Esophagus squamous epithelium (tissue), 5 donors: ENCODE measurements at regions not wholly inside any gene's neighbourhood (a gene's known extent, or its start where the extent isn't known, plus 50 kb on each side); places are given as distances from the start of the nearest gene placed in this dataset.

Experiments used
- DNase-seq: peaks from one replicate; lab custom pipeline; 2025; lab: John Stamatoyannopoulos, UW
- H3K27ac ChIP-seq, 4 donors: fragments of 200-600 bp; sonication (generic); one replicate each; pipeline ENCODE4 v1.5.1; 2016 to 2019; ENCODE audit warnings: mild to moderate bottlenecking in 1 of 4
- H3K27me3 ChIP-seq, 4 donors: fragments of 200-600 bp; sonication (generic); 1 replicate in 3 of 4; 2 replicates in 1 of 4; pipeline versions ENCODE4 v1.5.1 to v1.6.0; 2017 to 2021; ENCODE audit warnings: antibody characterized with exemption in 1 of 4
- H3K36me3 ChIP-seq, 3 donors: fragments of 200-600 bp; sonication (generic); one replicate each; pipeline ENCODE4 v1.5.1; 2016 to 2019
- H3K4me1 ChIP-seq, 3 donors: fragments of 200-600 bp; sonication (generic); one replicate each; pipeline ENCODE4 v1.5.1; 2017 to 2019
- H3K4me3 ChIP-seq, 4 donors: fragments of 200-600 bp; sonication (generic); 1 replicate in 3 of 4; 2 replicates in 1 of 4; pipeline ENCODE4 v1.5.1; 2016 to 2019; ENCODE audit warnings: mild to moderate bottlenecking in 2 of 4, moderate library complexity in 1 of 4
- H3K9me3 ChIP-seq, 3 donors: fragments of 200-600 bp; sonication (generic); one replicate each; pipeline ENCODE4 v1.5.1; 2016 to 2019
- POLR2A ChIP-seq, 4 donors: fragments of 450-650 bp; IDR thresholded peaks; one replicate each; pipeline ENCODE4 v1.6.1; 2017; ENCODE audit warnings: antibody characterized with exemption in 4 of 4, mild to moderate bottlenecking in 4 of 4, moderate library complexity in 3 of 4
- WGBS, 2 donors: methylation state at CpG; one replicate each; pipeline ENCODE4 v1.1.5; 2018; 5-methylcytosine and 5-hydroxymethylcytosine counted together
- intact Hi-C: fragments of 100-400 bp; cut with DNase I; formaldehyde crosslinking; loops from one replicate; pipeline ENCODE4 v1.15.0; 2022
- TF ChIP-seq, protein P1 (sequence below), 6 experiments: fragments of 450-650 bp in 4 of 6; fragments of 200-600 bp in 2 of 6; sonication (generic) in 2 of 6; IDR thresholded peaks; one replicate each; pipeline ENCODE4 v1.5.1; 2016 to 2019; ENCODE audit warnings: antibody characterized with exemption in 6 of 6, mild to moderate bottlenecking in 4 of 6, moderate library complexity in 4 of 6
- donor health status: DM: yes; HTN: yes; CAD: no.

DNA sequence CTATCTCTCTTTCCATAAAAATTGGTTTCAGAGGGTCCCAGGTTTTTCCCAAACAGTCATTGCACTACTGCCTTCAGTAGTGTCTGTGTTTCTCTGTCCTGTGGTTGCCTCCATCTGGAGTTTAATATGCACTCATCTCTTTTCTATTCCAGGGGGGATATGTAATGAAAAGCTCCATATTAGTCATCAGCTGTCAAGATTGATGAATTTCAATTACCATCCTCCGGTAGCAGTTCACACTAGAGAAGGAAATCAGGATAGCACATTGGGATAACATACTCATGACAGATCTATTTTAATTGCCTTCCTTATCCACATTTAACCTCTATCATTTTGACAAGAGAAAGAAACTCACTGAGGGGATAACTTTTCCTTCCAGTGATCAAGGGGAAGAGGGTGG, 589.0 kb upstream of the SEL1L start:
- H3K4me1 ChIP-seq = no peaks in the 10 kb centered on the region
- no peak overlapping the region for H3K27ac ChIP-seq
- H3K36me3 ChIP-seq = no peaks in the 10 kb centered on the region
- no peak overlapping the region for H3K4me3 ChIP-seq
- H3K27me3 ChIP-seq = no peaks in the 10 kb centered on the region
- WGBS, 2 donors = 59 to 62% methylated on average over 1 of the region's 1 CpG
- intact Hi-C loops = no loop called here
- DNase-seq = no peak
- TF ChIP-seq, protein P1, sequence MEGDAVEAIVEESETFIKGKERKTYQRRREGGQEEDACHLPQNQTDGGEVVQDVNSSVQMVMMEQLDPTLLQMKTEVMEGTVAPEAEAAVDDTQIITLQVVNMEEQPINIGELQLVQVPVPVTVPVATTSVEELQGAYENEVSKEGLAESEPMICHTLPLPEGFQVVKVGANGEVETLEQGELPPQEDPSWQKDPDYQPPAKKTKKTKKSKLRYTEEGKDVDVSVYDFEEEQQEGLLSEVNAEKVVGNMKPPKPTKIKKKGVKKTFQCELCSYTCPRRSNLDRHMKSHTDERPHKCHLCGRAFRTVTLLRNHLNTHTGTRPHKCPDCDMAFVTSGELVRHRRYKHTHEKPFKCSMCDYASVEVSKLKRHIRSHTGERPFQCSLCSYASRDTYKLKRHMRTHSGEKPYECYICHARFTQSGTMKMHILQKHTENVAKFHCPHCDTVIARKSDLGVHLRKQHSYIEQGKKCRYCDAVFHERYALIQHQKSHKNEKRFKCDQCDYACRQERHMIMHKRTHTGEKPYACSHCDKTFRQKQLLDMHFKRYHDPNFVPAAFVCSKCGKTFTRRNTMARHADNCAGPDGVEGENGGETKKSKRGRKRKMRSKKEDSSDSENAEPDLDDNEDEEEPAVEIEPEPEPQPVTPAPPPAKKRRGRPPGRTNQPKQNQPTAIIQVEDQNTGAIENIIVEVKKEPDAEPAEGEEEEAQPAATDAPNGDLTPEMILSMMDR (IDR thresholded peaks at IDR 0.05) = no peak
- TF ChIP-seq POLR2A (IDR thresholded peaks at IDR 0.05) = no peak
- H3K9me3 ChIP-seq = no peaks in the 10 kb centered on the region

DNA sequence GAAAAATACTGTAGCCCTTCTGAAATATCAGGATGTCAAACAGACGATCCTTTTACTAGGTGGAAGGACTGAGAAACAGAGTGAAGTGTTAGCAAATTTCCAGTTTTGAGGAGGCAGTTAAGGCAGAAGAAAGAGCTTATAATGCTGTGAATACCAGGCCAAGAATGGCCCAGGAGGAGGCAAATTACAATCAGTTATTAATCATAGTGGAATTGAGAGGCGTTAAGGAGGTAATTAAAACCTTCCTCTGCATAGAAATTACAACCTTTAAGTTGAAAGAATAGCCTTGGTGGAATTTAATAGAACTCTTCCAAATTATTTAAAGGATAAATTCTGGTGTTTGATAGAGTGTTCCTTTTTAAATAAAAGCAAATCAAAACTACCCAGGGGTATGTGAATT, 590.9 kb upstream of the SEL1L start:
- intact Hi-C loops = no loop called here
- H3K4me1 ChIP-seq = no peaks in the 10 kb centered on the region
- 67% methylated on average over 2 of the region's 2 CpGs for WGBS, 2 donors
- H3K9me3 ChIP-seq = no peaks in the 10 kb centered on the region
- no peak overlapping the region for H3K4me3 ChIP-seq
- no peak overlapping the region for H3K27ac ChIP-seq
- H3K27me3 ChIP-seq = no peaks in the 10 kb centered on the region
- no peaks in the 10 kb centered on the region for H3K36me3 ChIP-seq
- TF ChIP-seq, protein P1 (IDR thresholded peaks at IDR 0.05) = no peak
- TF ChIP-seq POLR2A (IDR thresholded peaks at IDR 0.05) = no peak
- no peak for DNase-seq

DNA sequence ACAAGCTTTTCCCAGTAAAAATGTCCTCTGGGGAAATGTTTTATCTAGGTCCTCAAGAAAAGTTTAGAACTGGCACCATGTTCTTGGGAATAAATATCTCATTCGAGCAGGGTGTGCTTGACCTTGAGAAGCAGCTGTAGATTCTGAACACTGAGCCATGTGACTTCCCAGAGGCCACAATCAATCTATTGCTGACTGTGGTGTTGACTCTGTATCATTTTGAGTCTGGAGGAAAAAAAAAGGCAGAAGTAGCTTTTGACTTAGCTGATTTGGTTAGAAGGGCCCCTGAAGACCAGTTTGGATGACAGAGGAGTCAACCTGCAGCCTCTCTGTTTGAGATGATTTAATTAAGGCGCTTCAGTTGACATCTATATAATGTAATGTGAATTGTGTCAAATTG, 592.4 kb upstream of the SEL1L start:
- Histone ChIP-seq H3K9me3 (no peaks in the 10 kb centered on the region), H3K27ac (no peak overlapping the region), H3K36me3 (no peaks in the 10 kb centered on the region), H3K4me3 (no peak overlapping the region), H3K27me3 (no peaks in the 10 kb centered on the region), H3K4me1 (no peaks in the 10 kb centered on the region)
- DNase-seq = no peak
- WGBS, 2 donors = 37 to 54% methylated on average over 2 of the region's 2 CpGs
- intact Hi-C loops = no loop called here
- no peak for TF ChIP-seq POLR2A (IDR thresholded peaks at IDR 0.05)
- TF ChIP-seq, protein P1 (IDR thresholded peaks at IDR 0.05) = no peak

DNA sequence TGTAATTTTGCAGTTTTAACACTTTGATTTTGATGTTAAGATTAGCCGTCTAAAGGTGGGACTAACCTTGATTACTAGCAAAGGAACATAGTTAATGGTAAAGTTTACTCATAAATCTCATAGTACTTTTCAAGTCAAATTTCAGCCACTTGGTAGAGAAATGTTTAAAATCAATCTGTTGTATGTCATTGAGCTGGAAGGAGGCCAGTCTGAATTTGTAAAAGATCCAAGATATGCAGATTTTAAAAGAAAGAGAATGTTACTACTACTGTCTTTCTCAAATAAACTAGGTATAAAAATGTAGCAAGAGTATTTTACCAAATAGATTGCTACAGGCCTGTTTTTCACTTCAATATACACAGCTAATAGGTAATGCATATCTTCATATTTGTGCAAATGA, 600.8 kb upstream of the SEL1L start:
- intact Hi-C loops = no loop called here
- Histone ChIP-seq H3K27ac (no peak overlapping the region), H3K4me1 (no peaks in the 10 kb centered on the region), H3K36me3 (no peaks in the 10 kb centered on the region), H3K4me3 (no peak overlapping the region), H3K9me3 (no peaks in the 10 kb centered on the region), H3K27me3 (no peaks in the 10 kb centered on the region)
- TF ChIP-seq, protein P1 (IDR thresholded peaks at IDR 0.05) = no peak
- TF ChIP-seq POLR2A (IDR thresholded peaks at IDR 0.05) = no peak
- no peak for DNase-seq
- WGBS, 2 donors = 0% methylated on average over 1 of the region's 1 CpG

DNA sequence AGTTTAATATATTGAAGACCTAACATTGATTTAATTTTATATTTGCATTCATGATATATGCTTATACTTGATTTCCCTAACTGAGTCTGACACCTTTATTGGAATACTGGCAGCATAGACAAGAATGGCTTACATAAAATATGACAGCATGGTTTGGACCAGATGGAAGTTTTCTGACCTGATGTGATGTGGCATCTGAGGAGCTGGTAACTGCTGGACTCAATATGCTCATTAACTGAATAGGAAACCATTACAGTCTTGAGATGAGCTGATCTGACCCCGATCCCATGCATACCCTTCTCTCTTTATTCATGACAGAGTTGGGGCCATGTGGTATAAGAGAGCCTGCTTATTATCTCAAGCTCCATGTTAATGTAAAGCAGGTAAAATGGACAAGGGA, 604.8 kb upstream of the SEL1L start:
- intact Hi-C loops = no loop called here
- WGBS, 2 donors = 43 to 60% methylated on average over 1 of the region's 1 CpG
- H3K4me1 ChIP-seq = no peaks in the 10 kb centered on the region
- no peak overlapping the region for H3K27ac ChIP-seq
- H3K27me3 ChIP-seq = no peaks in the 10 kb centered on the region
- TF ChIP-seq POLR2A (IDR thresholded peaks at IDR 0.05) = no peak
- TF ChIP-seq, protein P1 (IDR thresholded peaks at IDR 0.05) = no peak
- H3K36me3 ChIP-seq = no peaks in the 10 kb centered on the region
- no peak for DNase-seq
- H3K9me3 ChIP-seq = peaks cover 0 to 6% (median 0%) of the 10 kb centered on the region in 3 donors
- H3K4me3 ChIP-seq = no peak overlapping the region
